Lung (tissue), 11 donors: ENCODE measurements at regions not wholly inside any gene's neighbourhood (a gene's known extent, or its start where the extent isn't known, plus 50 kb on each side); places are given as distances from the start of the nearest gene placed in this dataset.
A peak's percentile ranks its signal among the peaks of the same experiment; 100 is the strongest.

Experiments
- ATAC-seq: fragments of 200-7000 bp; cut with Tn5 transposase; one replicate; pipeline ENCODE4 v1.9.1; 2020; ENCODE audit warnings: moderate number of reproducible peaks; ENCODE audit not compliant: insufficient read depth, low FRiP score
- DNase-seq, 3 donors: peaks; one replicate each; pipeline ENCODE4 v3.0.0-alpha.2; 2013 to 2017
- H3K27ac ChIP-seq, 2 donors: one replicate each; pipeline ENCODE4 v1.5.1; 2013; ENCODE audit warnings: mild to moderate bottlenecking in 2 of 2, moderate library complexity in 2 of 2, control low read depth in 1 of 2, inconsistent platforms in 1 of 2, low read depth in 1 of 2, low read length in 1 of 2
- H3K27me3 ChIP-seq, 3 donors: one replicate each; pipeline ENCODE4 v1.5.1; 2013; ENCODE audit warnings: low read length in 2 of 3; ENCODE audit not compliant: control insufficient read depth in 3 of 3, insufficient read depth in 3 of 3
- H3K36me3 ChIP-seq, 4 donors: one replicate each; pipeline ENCODE4 v1.5.1; 2013; ENCODE audit warnings: low read length in 4 of 4, mild to moderate bottlenecking in 1 of 4, moderate library complexity in 1 of 4; ENCODE audit not compliant: control insufficient read depth in 4 of 4, insufficient read depth in 4 of 4
- H3K4me1 ChIP-seq, 5 donors: one replicate each; pipeline ENCODE4 v1.5.1; 2013; ENCODE audit warnings: low read length in 5 of 5, mild to moderate bottlenecking in 2 of 5, moderate library complexity in 1 of 5; ENCODE audit not compliant: control insufficient read depth in 5 of 5, insufficient read depth in 5 of 5
- H3K4me3 ChIP-seq: one replicate; pipeline ENCODE4 v1.5.1; 2013; ENCODE audit warnings: mild to moderate bottlenecking, control low read depth, moderate library complexity
- H3K9ac ChIP-seq, 2 donors: one replicate each; pipeline ENCODE4 v1.5.1; 2013; ENCODE audit warnings: low read length in 2 of 2, control low read depth in 1 of 2; ENCODE audit not compliant: insufficient read depth in 1 of 2
- H3K9me3 ChIP-seq, 4 donors: one replicate each; pipeline ENCODE4 v1.5.1; 2013; ENCODE audit warnings: low read length in 3 of 4, mild to moderate bottlenecking in 1 of 4, moderate library complexity in 1 of 4; ENCODE audit not compliant: control insufficient read depth in 4 of 4, insufficient read depth in 3 of 4
- WGBS, 2 donors: extraction: QIAGEN DNeasy Blood & Tissue Kit; methylation state at CpG; one replicate each; pipeline ENCODE4 v1.1.7; 2013; 5-methylcytosine and 5-hydroxymethylcytosine counted together
- TF ChIP-seq, protein P1 (sequence below): IDR thresholded peaks from 2 replicates; pipeline ENCODE4 v1.5.1; 2012; ENCODE audit warnings: mild to moderate bottlenecking; ENCODE audit errors: control extremely low read depth, extremely low read depth
- donor health status: control.
- donor health status: control.
- donor health status: Bipolar disorder and iron deficiency.
- donor health status: healthy.
- donor health status: DM: yes; HTN: yes; CAD: no.

DNA sequence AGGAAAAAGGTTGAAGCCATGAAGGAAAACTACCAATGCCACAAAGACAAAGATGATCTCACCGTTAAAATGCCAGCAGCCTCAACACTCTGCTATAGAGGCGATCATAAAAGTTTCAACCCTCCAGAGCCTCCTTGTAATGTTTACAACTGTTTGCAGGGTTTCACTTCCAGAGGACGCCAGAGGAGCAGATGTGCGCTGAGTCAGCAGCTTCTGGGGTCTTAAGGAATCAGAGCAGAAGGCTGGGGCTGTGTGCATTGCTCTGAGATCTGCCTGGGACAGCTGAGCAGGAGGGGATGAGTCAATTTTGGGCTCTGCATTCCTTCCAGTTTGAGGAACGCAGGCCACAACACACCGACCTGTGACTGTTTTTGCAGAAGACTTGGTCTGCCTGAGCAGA lies 98.3 kb downstream of the TMEM130 start:
- 18 to 19% methylated on average over 6 of the region's 6 CpGs for WGBS, 2 donors
- DNase-seq (peak; percentile 62 to 88 (median 84)), ATAC-seq (no peak)
- Histone ChIP-seq H3K27me3 (no peaks in the 10 kb centered on the region), H3K4me1 (peaks cover 0 to 6% (median 0%) of the 10 kb centered on the region in 5 donors), H3K9ac (no peak overlapping the region), H3K4me3 (no peak overlapping the region), H3K36me3 (no peaks in the 10 kb centered on the region), H3K9me3 (peaks cover 0 to 5% (median 0%) of the 10 kb centered on the region in 4 donors), H3K27ac (no peak overlapping the region)
- TF ChIP-seq, protein P1, sequence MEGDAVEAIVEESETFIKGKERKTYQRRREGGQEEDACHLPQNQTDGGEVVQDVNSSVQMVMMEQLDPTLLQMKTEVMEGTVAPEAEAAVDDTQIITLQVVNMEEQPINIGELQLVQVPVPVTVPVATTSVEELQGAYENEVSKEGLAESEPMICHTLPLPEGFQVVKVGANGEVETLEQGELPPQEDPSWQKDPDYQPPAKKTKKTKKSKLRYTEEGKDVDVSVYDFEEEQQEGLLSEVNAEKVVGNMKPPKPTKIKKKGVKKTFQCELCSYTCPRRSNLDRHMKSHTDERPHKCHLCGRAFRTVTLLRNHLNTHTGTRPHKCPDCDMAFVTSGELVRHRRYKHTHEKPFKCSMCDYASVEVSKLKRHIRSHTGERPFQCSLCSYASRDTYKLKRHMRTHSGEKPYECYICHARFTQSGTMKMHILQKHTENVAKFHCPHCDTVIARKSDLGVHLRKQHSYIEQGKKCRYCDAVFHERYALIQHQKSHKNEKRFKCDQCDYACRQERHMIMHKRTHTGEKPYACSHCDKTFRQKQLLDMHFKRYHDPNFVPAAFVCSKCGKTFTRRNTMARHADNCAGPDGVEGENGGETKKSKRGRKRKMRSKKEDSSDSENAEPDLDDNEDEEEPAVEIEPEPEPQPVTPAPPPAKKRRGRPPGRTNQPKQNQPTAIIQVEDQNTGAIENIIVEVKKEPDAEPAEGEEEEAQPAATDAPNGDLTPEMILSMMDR: no peak

DNA sequence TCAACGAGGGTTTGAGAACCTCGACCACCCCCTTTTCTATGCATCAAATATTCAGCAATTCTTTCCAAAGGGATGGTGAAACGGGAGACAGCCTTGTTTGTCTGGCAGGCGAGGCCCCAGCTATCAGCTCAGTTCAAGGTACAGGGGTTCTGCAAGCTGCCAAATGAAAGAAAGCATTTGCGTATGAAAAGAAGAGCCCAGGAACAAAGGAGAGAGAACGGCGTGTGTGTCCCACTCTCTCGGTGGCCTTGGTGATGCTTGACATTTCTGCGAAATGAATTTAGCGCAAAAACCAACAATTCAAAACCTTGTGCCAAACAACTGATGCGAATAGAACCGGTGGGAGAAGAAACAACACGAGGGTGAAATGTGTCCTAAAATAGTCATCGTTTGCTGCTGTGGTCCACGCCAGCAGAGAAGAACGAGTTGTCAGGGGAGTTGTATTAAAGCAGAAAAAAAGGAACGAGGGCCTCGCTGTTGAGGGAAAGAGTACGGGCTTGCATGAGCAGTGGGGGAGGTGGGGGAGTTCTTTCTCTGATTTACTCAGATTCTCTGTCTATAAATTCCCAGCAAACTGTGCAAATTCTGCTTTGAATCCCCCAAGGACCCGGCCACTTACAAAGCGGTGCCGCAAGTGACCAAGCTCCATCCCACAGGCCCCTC lies 97.7 kb downstream of the TMEM130 start:
- TF ChIP-seq, protein P1: no peak
- Histone ChIP-seq H3K9ac (no peak overlapping the region), H3K27ac (no peak overlapping the region), H3K36me3 (no peaks in the 10 kb centered on the region), H3K4me1 (peaks cover 0 to 6% (median 0%) of the 10 kb centered on the region in 5 donors), H3K4me3 (no peak overlapping the region), H3K27me3 (no peaks in the 10 kb centered on the region), H3K9me3 (peaks cover 0 to 1% (median 0%) of the 10 kb centered on the region in 4 donors)
- no peak for ATAC-seq
- DNase-seq: peak in 2 of 3 donors; percentile 9 to 25
- WGBS, 2 donors: 36 to 42% methylated on average over 22 of the region's 22 CpGs

DNA sequence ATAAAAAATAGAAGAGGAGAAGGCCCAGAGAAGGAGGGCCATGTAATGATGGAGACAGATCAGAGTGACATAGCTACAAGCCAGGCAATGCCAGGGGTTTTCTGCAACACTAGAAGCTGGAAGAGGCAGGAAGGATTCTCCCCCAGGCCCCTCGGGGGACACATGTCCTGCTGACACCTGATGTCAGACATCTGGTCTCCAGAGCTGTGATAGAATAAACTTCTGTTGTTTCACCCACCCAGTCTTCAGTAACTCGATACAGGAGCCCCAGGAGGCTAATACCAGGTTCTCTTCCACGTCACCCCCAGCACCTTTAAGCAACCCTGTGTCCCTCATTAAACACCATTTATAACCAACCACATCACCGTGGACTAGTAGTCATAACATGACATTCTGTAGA lies 94.9 kb downstream of the TMEM130 start:
- WGBS, 2 donors: 40 to 61% methylated on average over 4 of the region's 4 CpGs
- DNase-seq: no peak

More for the DNA sequence above, 94.9 kb downstream of the TMEM130 start:
- Histone ChIP-seq H3K27ac (no peak overlapping the region), H3K4me3 (no peak overlapping the region), H3K4me1 (peaks cover 0 to 6% (median 0%) of the 10 kb centered on the region in 5 donors), H3K9me3 (no peaks in the 10 kb centered on the region), H3K27me3 (no peaks in the 10 kb centered on the region), H3K9ac (no peak overlapping the region), H3K36me3 (no peaks in the 10 kb centered on the region)
- TF ChIP-seq, protein P1: no peak
- ATAC-seq: no peak
